ENCODE measurements at regions not wholly inside any gene's neighbourhood (a gene's known extent, or its start where the extent isn't known, plus 50 kb on each side); places are given as distances from the start of the nearest gene placed in this dataset.

GRCh38 chr5:159660401-159660800 is 255.9 kb upstream of the ADRA1B start (continued):
- TF ChIP-seq CEBPG (CRISPR knock-in tag; IDR thresholded peaks at IDR 0.05) (no peak), CEBPG (tag; conservative IDR thresholded peaks at IDR 0.05 in 1 of 2, IDR thresholded peaks at IDR 0.05 in 1 of 2) (0 out of 4 replicates have a peak, but pooled peaks of 1 of the 2 experiments have one; percentile 30), TEAD4 (IDR thresholded peaks at IDR 0.05; ENCODE audit: low read length) (peak; percentile 61; the same call in 1 of the 2 replicates), TEAD4 (CRISPR knock-in tag; IDR thresholded peaks at IDR 0.05; ENCODE audit: borderline replicate concordance) (no peak), MTA2 (IDR thresholded peaks at IDR 0.05; ENCODE audit: low read depth) (no peak), MEIS2 (IDR thresholded peaks at IDR 0.05; ENCODE audit: partially characterized antibody) (peak; percentile 88), PKNOX1 (IDR thresholded peaks at IDR 0.05) (peak; percentile 82), ESRRA (IDR thresholded peaks at IDR 0.05; ENCODE audit: borderline replicate concordance, low read depth) (peak; percentile 48; the same call in 1 of the 2 replicates), HOMEZ (CRISPR knock-in tag; IDR thresholded peaks at IDR 0.05) (no peak), NRF1 (conservative IDR thresholded peaks at IDR 0.05 in 1 of 2, IDR thresholded peaks at IDR 0.05 in 1 of 2) (0 out of 4 replicates have a peak, but pooled peaks of 1 of the 2 experiments have one; percentile 12), JUND (IDR thresholded peaks at IDR 0.05; ENCODE audit: borderline replicate concordance, low read depth, low read length) (peak; percentile 98), JUND (tag; IDR thresholded peaks at IDR 0.05; ENCODE audit: borderline replicate concordance, low read depth, low read length) (peak; percentile 93), MITF (IDR thresholded peaks at IDR 0.05) (no peak), FOSL1 (tag; conservative IDR thresholded peaks at IDR 0.05) (peak; percentile 95), JUN (IDR thresholded peaks at IDR 0.05; ENCODE audit: borderline replicate concordance, low read depth, low read length) (peak; percentile 94), JUN (CRISPR knock-in tag; IDR thresholded peaks at IDR 0.05; ENCODE audit: borderline replicate concordance) (no peak), DPF2 (IDR thresholded peaks at IDR 0.05) (peak; percentile 65), TAL1 (IDR thresholded peaks at IDR 0.05) (0 out of 2 replicates have a peak, but pooled peaks have one; percentile 13), EP300 (IDR thresholded peaks at IDR 0.05; ENCODE audit: low read length) (peak; percentile 72), SAFB (IDR thresholded peaks at IDR 0.05; ENCODE audit: borderline replicate concordance, low read depth, low read length) (no peak), ZBTB34 (CRISPR knock-in tag; IDR thresholded peaks at IDR 0.05) (no peak), SMARCC2 (IDR thresholded peaks at IDR 0.05; ENCODE audit: low read depth) (peak; percentile 42; the same call in 1 of the 2 replicates), ZNF57 (CRISPR knock-in tag; IDR thresholded peaks at IDR 0.05) (no peak), CTBP1 (IDR thresholded peaks at IDR 0.05; ENCODE audit: borderline replicate concordance) (peak; percentile 89), ETV1 (tag; conservative IDR thresholded peaks at IDR 0.05; ENCODE audit: low read depth) (peak; percentile 37; the same call in 1 of the 2 replicates), CHD1 (IDR thresholded peaks at IDR 0.05; ENCODE audit: low read length) (no peak), ZEB2 (IDR thresholded peaks at IDR 0.05) (peak; percentile 96)
